HFFc6 (cell line): ENCODE measurements at regions not wholly inside any gene's neighbourhood (a gene's known extent, or its start where the extent isn't known, plus 50 kb on each side); places are given as distances from the start of the nearest gene placed in this dataset.
"Not testable (repeated sequence)": the region's sequence is repeated elsewhere in the genome, so short reads cannot be mapped to it uniquely, and the experiment has no call there.

Experiments used
- DNase-seq: peaks from one replicate; pipeline ENCODE4 v3.0.0-alpha.2; 2018
- H3K27ac Mint-ChIP-seq: 2 replicates; pipeline ENCODE4 v1.8.0; 2020; ENCODE audit warnings: mild to moderate bottlenecking, mixed read lengths
- H3K27me3 Mint-ChIP-seq: 2 replicates; pipeline ENCODE4 v1.8.0; 2021; ENCODE audit warnings: mild to moderate bottlenecking, moderate library complexity, mixed read lengths; ENCODE audit not compliant: insufficient read depth
- H3K36me3 Mint-ChIP-seq: 2 replicates; pipeline ENCODE4 v1.8.0; 2021; ENCODE audit warnings: low read depth, mixed read lengths
- H3K4me1 Mint-ChIP-seq: 2 replicates; pipeline ENCODE4 v1.8.0; 2020; ENCODE audit warnings: low read depth, mixed read lengths
- H3K4me3 Mint-ChIP-seq: 2 replicates; pipeline ENCODE4 v1.8.0; 2020; ENCODE audit warnings: mild to moderate bottlenecking, moderate library complexity, mixed read lengths
- H3K9me3 Mint-ChIP-seq: 2 replicates; pipeline ENCODE4 v1.8.0; 2020; ENCODE audit warnings: mild to moderate bottlenecking, mixed read lengths
- TF ChIP-seq, protein P1 (sequence below): fragments of 200-600 bp; sonication (generic); IDR thresholded peaks from 2 replicates; pipeline ENCODE4 v1.5.0; 2021; ENCODE audit warnings: antibody characterized with exemption, mild to moderate bottlenecking

DNA sequence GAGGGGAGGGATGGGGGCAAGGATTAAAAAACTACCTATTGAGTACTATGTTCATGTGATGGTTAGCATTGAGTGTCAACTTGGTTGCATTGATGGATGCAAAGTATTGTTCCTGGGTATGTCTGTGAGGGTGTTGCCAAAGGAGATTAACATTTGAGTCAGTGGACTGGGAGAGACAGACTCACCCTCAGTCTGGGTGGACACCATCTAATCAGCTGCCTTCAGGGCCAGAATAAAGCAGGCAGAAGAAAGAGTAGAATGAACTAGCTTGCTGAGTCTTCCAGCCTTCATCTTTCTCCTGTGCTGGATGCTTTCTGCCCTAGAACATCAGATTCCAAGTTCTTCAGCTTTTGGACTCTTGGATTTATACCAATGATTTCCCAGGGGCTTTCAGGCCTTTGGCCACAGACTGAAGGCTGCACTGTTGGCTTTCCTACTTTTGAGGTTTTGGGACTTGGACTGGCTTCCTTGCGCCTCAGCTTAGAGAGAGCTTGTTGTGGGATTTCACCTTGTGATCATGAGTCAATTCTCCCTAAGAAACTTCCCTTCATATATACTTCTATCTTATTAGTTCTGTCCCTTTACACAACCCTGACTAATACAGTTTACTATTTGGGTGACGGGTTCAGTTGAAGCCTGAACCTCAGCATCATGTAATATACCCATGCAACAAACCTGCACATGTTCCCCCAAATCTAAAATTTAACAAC lies 70.2 kb downstream of the MTNR1B start:
- peaks cover 15% of the 10 kb centered on the region for H3K36me3 Mint-ChIP-seq
- no peak overlapping the region for H3K4me3 Mint-ChIP-seq
- H3K27me3 Mint-ChIP-seq = peaks cover 3% of the 10 kb centered on the region; the same call in 1 of the 2 replicates

DNA sequence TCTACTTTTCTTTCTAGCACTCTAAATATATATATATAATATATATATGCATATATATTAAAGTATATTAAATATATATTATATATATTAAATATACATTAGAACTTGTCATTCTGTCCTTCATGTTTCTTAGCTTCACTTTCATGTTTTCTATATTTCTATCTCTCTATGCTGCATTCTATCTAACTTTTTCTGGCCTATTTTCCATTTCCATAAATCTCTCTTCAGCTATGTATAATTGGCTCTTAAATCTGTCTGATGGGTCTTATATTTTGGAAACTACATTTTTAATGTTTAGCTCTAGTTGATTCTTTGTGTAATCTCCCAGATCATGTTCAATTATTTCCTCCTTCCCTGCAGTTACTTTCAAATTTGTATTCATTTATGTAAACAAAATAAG lies 72.2 kb downstream of the MTNR1B start:
- TF ChIP-seq, protein P1, sequence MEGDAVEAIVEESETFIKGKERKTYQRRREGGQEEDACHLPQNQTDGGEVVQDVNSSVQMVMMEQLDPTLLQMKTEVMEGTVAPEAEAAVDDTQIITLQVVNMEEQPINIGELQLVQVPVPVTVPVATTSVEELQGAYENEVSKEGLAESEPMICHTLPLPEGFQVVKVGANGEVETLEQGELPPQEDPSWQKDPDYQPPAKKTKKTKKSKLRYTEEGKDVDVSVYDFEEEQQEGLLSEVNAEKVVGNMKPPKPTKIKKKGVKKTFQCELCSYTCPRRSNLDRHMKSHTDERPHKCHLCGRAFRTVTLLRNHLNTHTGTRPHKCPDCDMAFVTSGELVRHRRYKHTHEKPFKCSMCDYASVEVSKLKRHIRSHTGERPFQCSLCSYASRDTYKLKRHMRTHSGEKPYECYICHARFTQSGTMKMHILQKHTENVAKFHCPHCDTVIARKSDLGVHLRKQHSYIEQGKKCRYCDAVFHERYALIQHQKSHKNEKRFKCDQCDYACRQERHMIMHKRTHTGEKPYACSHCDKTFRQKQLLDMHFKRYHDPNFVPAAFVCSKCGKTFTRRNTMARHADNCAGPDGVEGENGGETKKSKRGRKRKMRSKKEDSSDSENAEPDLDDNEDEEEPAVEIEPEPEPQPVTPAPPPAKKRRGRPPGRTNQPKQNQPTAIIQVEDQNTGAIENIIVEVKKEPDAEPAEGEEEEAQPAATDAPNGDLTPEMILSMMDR = no peak
- peaks cover 15% of the 10 kb centered on the region for H3K36me3 Mint-ChIP-seq
- H3K9me3 Mint-ChIP-seq = peaks cover 11% of the 10 kb centered on the region
- H3K4me1 Mint-ChIP-seq = peaks cover 17% of the 10 kb centered on the region
- H3K27ac Mint-ChIP-seq = no peak overlapping the region
- H3K27me3 Mint-ChIP-seq = peaks cover 3% of the 10 kb centered on the region
- no peak overlapping the region for H3K4me3 Mint-ChIP-seq
- DNase-seq = no peak

More for the DNA sequence above, 70.2 kb downstream of the MTNR1B start:
- DNase-seq = no peak
- Mint-ChIP-seq H3K4me1 (peaks cover 17% of the 10 kb centered on the region), H3K27ac (no peak overlapping the region), H3K9me3 (peaks cover 11% of the 10 kb centered on the region)
- TF ChIP-seq, protein P1 = no peak

DNA sequence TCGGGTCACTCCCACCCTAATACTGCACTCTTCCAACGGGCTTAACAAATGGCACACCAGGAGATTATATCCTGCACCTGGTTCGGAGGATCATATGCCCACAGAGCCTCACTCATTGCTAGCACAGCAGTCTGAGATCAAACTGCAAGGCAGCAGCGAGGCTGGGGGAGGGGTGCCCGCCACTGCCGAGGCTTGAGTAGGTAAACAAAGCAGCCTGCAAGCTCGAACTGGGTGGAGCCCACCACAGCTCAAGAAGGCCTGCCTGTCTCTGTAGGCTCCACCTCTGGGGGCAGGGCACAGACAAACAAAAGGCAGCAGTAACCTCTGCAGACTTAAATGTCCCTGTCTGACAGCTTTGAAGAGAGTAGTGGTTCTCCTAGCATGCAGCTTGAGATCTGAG lies 73.7 kb downstream of the MTNR1B start:
- H3K36me3 Mint-ChIP-seq = peaks cover 15% of the 10 kb centered on the region
- DNase-seq, H3K27ac Mint-ChIP-seq, H3K4me3 Mint-ChIP-seq, H3K27me3 Mint-ChIP-seq: not testable (repeated sequence)
- peaks cover 11% of the 10 kb centered on the region for H3K9me3 Mint-ChIP-seq
- peaks cover 17% of the 10 kb centered on the region for H3K4me1 Mint-ChIP-seq

DNA sequence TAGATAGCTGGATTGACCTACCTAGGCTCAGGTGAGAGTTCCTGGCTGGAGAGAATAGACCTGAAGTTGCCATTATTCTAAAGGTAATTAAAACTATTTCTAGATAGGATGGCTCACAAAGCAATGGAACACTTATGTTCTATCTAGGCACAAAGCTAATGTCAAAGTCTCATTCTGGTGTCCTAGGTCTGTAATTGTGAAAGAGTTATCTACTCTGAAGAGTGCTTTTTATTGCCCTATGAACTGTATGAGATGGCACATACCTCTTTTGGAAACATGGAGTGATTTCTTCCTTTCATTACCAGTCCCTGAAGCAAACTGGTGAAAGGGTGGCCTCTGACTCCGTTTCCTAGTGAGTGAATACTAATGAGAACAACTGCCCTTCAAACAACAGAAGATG lies 80.3 kb downstream of the MTNR1B start:
- Mint-ChIP-seq H3K27ac (no peak overlapping the region), H3K4me1 (peaks cover 49% of the 10 kb centered on the region), H3K36me3 (no peaks in the 10 kb centered on the region), H3K4me3 (no peak overlapping the region), H3K27me3 (no peaks in the 10 kb centered on the region; the same call in 1 of the 2 replicates), H3K9me3 (no peaks in the 10 kb centered on the region)
- TF ChIP-seq, protein P1 = no peak
- DNase-seq = no peak

DNA sequence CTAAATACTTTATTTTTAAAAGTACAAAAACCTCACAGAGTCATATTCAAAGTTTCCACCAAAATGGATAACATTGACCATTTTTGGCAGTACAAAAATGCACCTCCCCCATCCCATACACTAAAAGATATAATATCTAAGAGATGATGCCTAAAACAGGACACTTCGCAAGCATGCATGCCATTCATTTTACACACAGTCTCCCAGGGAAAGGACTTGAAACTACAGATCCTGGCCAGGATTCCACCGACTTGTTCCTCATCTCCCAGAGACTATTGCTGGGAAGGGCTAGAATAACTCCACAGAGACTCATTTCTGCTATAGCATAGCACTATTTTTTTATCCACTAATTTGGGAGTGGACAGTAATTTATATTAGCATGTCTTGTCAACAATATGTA lies 81.7 kb downstream of the MTNR1B start:
- TF ChIP-seq, protein P1 = no peak
- Mint-ChIP-seq H3K4me1 (peaks cover 64% of the 10 kb centered on the region), H3K27me3 (no peaks in the 10 kb centered on the region; the same call in 1 of the 2 replicates), H3K27ac (peak overlapping the region; percentile 27; the same call in 1 of the 2 replicates), H3K36me3 (no peaks in the 10 kb centered on the region), H3K4me3 (no peak overlapping the region), H3K9me3 (no peaks in the 10 kb centered on the region)
- peak; percentile 52 for DNase-seq

DNA sequence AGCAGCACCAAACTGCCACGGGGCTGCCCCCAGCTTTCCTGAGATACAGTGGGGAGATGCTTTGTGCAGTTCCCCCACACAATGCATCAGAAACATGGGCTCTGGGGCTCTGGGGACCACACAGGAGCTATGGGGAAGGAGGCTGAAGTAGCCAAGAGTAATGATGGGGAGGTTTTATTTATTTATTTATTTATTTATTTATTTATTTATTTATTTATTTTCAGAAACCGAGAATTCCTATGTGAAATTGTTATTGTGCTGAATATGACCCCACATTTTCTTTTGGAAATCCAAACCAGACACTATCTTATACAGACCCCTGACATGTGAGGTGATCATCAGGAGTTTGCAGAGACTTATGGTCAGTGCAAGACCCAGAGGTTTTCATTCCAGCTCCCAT lies 84.4 kb downstream of the MTNR1B start:
- Mint-ChIP-seq H3K4me1 (peaks cover 74% of the 10 kb centered on the region), H3K27me3 (no peaks in the 10 kb centered on the region; the same call in 1 of the 2 replicates), H3K9me3 (no peaks in the 10 kb centered on the region), H3K27ac (no peak overlapping the region), H3K4me3 (no peak overlapping the region), H3K36me3 (no peaks in the 10 kb centered on the region)
- TF ChIP-seq, protein P1 = no peak
- no peak for DNase-seq
